GM18517 (cell line): ENCODE measurements at regions not wholly inside any gene's neighbourhood (a gene's known extent, or its start where the extent isn't known, plus 50 kb on each side); places are given as distances from the start of the nearest gene placed in this dataset.

ENCODE experiments used
- ATAC-seq: cut with Tn5 transposase; IDR thresholded peaks from one replicate; pipeline ENCODE4 v1.9.1; 2021; ENCODE audit warnings: mild to moderate bottlenecking, moderate library complexity; ENCODE audit not compliant: unreplicated experiment

- no peak for ATAC-seq
These were observed 408.0 kb downstream of the SIPA1L2 start for GRCh38 chr1:232221802-232222499.

DNA sequence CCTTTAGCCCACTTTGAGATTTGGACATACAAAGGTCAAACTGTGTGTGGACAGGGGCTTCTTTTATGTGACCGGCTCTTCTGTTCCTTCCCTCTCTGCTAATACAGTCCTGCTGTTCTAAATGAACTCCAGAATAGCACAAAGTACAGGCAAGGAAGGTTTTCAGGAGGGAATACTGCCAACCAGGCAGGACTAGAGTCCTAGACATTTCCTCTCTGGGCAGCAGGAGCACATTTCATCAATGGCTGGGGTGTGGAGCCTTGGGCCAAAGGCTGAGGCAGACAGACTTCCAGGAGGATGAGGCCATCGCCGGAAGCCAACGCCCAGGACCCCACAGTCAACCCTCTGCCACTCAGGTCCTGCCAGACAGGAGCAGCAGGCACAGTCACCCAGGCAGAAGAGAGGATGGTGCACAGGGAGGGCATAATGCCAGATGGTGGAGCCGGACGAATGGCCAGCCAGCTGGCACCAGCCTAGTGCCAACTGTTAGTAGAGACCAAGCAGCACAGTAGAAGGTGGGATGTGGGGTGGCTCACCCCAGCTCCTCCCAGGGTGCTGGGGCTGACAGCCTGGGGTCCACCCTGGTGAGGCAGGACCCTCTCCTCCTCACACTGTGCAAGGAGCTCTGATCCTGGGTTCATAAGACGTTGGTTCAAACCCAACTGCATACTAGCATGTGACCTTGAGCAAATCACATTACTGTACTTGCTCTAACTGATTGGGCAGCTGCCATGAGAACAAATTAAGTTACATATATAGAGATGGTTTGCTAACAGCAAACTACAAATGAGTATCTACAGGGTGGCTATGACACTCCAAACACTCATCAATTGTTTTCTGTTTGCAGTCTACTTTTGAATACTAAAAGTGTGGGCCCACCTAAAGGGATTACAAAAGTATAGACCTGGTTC is 410.7 kb downstream of the SIPA1L2 start:
- no peak for ATAC-seq

- no peak for ATAC-seq
These were observed 416.0 kb downstream of the SIPA1L2 start for GRCh38 chr1:232213928-232214327.

- ATAC-seq: no peak
These were observed 417.7 kb downstream of the SIPA1L2 start for GRCh38 chr1:232212253-232212652.

GRCh38 chr1:232211149-232211548 is 418.8 kb downstream of the SIPA1L2 start:
- no peak for ATAC-seq

DNA sequence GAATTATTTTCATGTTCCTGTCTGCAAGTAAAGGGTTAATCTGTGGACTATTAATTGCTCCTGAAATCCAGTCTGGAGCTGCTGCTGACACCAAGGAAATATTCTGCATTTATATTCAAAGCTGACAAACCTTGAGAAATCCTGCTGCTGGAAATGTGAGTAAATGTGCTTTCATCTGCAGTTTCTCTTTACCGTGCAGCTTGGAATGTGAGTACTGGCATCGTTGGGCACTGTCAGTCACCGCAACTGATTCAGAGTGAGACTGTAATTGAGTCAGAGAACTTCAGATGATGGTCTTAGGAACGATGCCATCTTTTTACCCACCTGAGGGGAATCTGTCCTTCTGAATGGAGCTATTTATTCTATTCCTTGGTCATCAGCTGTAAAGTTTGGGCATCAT is 420.6 kb downstream of the SIPA1L2 start:
- ATAC-seq: no peak

DNA sequence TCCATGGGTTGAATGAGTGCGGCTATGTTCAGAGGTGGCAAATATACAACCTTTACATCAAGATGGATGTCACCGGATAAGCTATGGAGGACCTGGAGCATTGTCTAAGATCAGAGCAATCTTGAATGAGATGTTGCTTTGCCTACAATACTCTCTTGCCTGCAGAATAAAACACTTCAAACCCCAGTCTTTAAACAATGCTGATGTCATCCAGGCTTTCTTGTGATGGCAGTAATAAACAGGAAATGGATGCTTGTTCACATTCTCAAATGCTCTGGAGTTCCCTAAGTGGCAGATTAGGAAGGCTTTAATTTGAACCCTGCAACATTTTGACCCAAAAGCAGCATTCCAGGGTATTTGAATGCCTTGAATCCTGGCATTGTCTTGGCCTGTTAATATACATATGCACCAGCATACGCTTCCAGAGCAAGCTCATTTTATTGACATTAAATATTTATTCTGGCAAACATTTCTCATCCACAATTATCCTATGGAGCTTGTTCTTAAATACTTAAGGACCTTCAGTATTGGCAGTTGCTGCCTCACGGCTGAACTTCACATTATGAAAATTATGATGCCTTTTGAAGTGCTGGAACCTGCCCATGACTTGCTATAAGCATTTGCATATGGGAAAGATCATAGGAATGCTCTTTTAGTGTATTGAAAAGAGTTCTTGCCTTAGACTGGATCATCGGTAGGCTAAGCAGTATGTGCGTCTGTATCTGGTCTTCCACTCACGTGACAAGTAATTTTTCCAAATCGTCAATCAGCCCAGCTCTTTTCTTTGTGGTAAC is 422.7 kb downstream of the SIPA1L2 start:
- ATAC-seq: no peak

DNA sequence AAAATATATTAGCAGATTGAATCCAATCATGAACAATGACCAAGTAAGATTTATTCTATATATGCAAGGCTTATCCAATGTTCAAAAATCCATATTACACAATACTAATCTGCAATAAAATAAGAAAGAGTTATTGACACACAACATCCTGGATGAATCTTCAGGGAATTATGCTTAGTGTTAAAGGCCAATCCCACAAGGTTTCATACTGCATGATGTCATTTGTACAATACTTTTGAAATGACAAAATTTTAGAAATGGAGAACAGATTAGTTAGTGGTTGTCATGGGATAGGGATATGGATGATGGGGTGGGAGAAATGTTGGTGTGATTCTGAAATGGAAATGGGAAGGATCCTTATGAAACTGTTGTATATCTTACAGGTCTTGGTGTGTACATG is 425.7 kb downstream of the SIPA1L2 start:
- ATAC-seq: no peak

DNA sequence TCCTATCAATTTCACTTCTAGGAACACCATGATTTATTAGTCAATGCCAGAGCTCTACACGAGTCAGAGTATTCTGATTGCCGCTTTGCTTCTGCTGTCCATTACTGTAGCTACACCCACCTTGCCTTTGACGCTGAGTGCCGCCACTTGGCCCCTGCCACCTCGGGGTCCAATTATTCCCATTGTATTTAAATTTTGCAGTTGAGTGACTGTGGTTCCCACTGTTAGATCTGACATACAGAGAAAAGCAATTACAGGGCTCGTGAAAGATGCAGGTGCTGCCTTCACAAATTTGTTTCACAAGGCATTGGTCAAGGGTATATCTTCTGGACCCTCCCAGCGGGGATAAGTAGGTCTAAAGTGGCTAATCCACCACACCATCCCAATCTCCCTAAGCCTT is 428.9 kb downstream of the SIPA1L2 start:
- ATAC-seq: no peak

DNA sequence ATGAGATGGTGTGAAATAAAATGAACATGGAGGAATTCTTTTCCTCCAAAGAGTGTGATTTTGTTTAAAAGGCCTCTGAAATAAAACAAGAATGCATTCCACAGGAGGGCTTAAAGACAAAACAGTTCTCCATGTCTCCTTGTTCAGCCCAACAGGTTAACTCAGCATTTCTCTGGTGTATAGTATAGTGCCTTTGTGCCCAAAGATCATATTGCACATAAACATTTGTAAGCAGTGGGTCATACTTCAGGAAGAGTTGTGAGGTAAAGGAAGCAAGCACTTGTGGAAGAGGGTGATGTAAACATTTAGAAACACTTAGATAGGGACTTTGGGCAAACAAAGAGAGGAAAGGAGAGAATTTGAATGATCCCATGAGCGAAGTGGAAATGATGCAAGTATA is 433.9 kb downstream of the SIPA1L2 start:
- ATAC-seq: no peak

DNA sequence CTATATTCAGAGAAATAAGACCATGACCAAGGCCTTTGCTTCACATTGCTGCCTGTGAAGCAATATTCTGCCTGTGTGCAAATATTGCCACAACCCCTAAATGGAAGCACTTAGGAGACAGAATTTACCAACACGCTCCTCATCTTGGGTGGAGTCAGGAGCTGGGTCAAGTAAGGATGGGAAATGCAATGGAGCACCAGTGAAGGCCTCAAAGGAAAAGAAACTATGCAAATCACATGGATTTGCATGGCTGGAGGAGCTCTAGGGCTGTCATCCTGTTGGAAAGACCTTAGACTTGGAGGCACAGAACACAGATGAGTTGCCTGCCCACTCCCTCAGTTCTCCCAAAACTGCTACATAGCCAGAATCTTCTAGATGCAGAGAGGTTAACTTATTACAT is 435.5 kb downstream of the SIPA1L2 start:
- no peak for ATAC-seq

- ATAC-seq: no peak
These were observed 436.5 kb downstream of the SIPA1L2 start for GRCh38 chr1:232193451-232193783.

DNA sequence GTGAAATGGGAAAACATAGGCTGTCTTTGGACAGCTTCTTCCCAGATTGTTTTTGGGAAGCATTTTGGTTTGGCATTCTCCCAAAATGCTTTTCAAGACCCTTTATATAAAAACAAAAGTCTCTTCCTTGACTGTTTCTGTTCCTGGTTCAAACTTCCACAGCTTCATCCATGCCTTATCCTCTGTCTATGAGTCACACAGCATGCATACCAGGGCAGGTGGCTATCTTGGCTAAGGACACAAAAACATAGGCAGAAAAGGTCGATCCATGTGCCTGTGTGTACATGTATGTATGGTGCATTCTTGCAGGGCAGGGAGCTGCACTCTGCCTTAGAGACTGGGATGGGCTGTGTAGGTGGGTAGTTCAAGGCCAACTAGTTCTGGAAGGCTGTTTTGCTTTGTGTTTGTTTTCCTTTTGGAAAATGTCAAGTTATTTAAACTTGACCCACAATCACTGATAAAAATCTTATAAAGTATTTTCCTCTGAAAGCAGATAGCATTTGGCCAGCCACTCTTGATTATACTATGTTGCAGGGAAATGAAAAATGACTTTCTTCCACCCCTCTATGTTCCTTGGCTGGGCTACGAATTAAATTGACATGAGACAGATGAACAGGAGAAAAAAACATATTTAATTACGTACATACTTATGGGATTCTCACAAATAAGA is 437.0 kb downstream of the SIPA1L2 start:
- no peak for ATAC-seq

DNA sequence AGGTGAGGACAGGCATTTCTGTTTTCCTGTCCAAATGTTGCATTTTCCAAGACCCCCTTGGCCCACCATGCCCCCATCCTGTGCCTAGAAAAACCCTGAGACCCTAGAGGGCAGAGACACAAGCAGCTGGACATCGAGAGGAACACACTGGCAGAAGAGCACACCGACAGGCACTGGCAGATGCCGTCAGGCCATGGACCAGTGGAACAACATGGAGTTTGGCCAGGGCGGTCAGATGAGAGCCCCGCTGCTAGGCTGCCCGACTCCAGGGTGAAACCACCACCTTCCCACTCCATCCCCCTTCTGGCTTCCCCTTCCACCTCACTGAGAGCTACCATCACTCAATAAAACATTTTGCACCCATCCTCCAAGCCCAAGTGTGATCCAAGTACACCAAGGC is 438.4 kb downstream of the SIPA1L2 start:
- ATAC-seq: no peak

DNA sequence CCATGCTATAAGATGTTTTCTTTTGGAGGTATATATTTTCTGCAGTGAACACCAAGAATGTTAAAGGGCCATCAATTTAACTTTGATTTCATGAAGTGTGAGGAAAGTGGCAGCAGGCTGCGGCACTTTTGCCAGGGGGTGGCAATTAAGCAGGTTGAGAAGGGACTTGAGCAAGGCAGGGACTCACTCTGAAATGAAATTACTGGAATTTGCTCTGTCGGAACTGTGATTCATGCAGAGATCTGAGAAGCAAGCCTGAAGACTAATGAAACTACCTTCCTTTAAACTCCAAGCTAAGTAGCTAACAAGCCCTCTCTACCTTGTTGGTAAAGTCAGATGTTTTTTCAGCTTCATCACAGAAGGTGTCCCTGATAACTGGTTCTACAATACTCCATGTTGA is 441.6 kb downstream of the SIPA1L2 start:
- ATAC-seq: no peak

DNA sequence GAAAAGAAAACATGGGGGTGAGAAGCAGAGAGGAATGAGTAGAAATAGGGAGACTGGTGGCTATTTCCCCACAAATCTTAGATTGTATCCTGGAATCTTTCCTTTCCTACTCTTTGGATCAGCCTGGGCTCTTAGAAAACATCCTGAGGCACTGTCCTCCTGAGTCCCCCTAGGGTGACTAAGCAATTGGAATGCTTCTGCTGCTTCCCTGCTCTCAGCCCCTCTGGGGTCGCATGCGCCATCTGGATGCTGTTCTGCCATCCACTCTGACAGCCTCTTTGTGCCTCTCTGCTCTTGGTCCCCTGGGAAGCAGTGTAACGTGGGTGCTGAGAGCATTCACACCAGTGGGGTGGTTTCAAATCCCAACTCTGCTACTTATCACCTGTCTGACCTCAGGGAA is 443.0 kb downstream of the SIPA1L2 start:
- ATAC-seq: no peak

- no peak for ATAC-seq
These were observed 445.1 kb downstream of the SIPA1L2 start for GRCh38 chr1:232184561-232185530.

- ATAC-seq: no peak
These were observed 446.1 kb downstream of the SIPA1L2 start for GRCh38 chr1:232183802-232184201.

DNA sequence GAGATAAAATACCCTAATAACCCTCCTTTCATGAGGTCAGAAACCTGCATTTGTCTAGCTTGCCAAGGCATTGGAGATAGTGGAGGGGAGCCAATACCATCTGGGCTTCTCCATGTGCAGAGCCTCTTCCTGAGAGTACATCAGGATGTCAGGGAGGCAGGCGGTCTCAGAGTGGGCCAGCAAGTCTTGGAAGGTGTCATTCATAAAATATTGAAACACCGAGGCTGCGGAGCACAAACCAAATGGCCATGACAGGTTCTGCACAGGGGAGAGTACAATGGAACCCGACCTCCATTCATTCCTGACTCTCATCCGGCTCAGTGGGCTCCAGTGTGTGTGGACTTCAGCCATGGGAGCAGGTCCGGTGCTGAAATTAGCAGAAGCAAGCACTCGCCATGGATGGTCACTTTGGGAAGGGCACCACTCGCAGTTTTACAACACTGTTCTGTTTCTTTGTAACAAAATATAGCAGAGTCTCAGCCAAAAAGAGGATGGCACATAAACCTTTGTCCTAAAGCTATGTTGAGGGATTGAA is 446.6 kb downstream of the SIPA1L2 start:
- no peak for ATAC-seq

GRCh38 chr1:232182236-232182635 is 447.7 kb downstream of the SIPA1L2 start:
- ATAC-seq: no peak
